ENCODE measurements at regions not wholly inside any gene's neighbourhood (a gene's known extent, or its start where the extent isn't known, plus 50 kb on each side); places are given as distances from the start of the nearest gene placed in this dataset.
"Not testable (repeated sequence)": the region's sequence is repeated elsewhere in the genome, so short reads cannot be mapped to it uniquely, and the experiment has no call there.

DNA sequence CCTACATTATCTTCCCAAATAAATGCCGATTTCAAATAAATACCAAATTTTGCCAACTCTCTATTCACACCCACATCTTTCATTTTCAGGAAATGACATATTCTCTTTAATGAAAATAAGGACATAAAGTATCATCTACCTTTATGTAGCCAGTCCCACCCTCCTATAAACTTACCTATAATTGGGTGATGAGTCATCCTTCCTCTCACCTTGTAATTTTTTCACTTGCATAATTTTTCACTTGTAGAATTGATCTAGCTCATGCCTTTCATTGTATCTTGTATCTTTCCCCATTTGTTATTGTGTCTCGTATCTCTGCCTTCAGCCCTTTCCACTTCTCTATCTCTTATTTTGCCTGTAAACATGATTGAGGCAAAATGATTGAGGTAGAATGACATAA lies 135.3 kb upstream of the NIPA1 start:
- not testable (repeated sequence) for H3K4me3 ChIP-seq (replicated peaks in 1 of 2; ENCODE audit: low read depth in 2 of 2, low read length in 2 of 2); DNase-seq (ENCODE audit: low read depth in 2 of 2)

DNA sequence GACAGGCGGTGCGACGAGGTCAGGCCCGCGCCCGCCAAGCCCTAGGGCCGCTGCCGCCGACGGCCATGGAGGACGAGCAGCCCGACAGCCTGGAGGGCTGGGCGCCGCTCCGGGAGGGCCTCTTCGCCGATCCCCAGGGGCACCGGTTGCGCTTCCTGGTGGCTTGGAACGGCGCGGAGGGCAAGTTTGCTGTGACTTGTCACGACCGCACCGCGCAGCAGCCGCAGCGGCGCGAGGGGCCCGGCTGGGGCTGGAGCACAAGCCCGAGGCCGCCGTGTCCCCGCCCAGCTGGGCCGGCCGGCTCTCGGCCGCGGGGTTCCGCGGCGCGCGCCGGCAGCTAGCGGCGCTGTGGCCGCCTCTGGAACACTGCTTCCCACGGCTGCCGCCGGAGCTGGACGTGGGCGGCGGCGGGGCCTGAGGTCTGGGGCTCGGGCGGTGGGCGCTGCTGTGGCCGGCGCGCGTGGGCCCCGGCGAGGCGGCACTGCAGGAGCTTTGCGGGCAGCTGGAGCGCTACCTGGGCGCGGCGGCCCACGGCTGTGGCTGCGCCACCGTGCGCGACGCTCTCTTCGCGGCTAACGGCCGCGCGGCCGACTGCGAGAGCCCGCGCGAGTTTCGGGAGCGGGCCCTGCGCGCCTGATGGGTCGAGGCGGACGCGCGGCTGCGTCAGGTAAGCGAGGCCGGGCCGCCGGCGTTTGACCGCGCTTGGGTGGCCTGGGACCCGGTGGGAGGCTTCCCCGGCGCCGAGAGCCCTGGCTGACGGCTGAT lies 122.0 kb upstream of the NIPA1 start:
- H3K4me3 ChIP-seq (replicated peaks in 1 of 2; ENCODE audit: low read depth in 2 of 2, low read length in 2 of 2) = peak overlapping the region; percentile 44 to 47
- DNase-seq (ENCODE audit: low read depth in 2 of 2) = peak; percentile 36 to 55

DNA sequence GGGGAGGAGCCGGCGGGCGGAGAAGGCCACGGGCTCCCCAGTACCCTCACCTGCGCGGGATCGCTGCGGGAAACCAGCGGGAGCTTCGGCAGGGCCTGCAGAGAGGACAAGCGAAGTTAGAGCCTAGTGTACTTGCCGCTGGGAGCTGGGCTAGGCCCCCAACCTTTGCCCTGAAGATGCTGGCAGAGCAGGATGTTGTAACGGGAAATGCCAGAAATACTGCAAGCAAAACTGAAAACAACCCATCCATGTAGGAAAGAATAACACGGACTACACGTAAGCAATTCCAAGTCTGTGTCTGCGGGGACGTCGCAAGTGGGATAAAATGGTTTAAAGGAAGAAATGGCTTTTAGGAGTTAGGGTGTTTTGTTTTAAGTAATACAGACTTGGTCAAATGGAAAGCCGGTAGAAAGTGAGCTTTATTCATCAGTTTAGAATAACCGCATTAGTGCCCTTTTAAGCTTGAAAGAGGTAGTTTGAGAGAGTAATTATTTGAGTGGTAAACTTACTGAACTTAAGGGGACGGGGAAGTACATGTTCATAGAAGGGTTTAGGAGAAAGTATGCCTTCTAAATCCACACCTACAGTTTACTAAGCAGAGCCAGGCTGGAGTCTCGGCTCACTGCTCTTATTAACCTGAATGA lies 121.3 kb upstream of the NIPA1 start:
- H3K4me3 ChIP-seq (replicated peaks in 1 of 2; ENCODE audit: low read depth in 2 of 2, low read length in 2 of 2) = peak overlapping the region; percentile 43 to 47
- peak; percentile 87 to 92 for DNase-seq (ENCODE audit: low read depth in 2 of 2)

DNA sequence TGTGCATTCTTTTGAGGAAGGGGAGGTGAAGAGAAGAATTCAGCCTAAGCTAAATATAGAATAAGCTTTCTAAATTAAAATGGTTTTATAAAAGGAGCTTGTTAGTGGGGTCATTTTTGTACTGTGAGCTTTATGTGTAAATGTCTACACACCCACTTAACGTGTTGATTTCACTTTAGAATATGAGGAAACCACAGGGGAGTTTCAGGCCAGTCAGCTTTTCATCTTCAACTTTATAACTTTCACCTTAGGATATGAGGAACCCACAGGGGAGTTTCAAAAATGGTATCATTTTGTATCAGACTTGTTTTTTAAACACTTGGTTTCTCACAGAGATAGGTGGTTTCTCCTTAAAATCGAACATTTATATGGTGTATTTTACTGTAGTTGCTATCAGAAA lies 120.7 kb upstream of the NIPA1 start:
- DNase-seq (ENCODE audit: low read depth in 2 of 2) = not testable (repeated sequence)
- peak overlapping the region; percentile 43 to 47 for H3K4me3 ChIP-seq (replicated peaks in 1 of 2; ENCODE audit: low read depth in 2 of 2, low read length in 2 of 2)

DNA sequence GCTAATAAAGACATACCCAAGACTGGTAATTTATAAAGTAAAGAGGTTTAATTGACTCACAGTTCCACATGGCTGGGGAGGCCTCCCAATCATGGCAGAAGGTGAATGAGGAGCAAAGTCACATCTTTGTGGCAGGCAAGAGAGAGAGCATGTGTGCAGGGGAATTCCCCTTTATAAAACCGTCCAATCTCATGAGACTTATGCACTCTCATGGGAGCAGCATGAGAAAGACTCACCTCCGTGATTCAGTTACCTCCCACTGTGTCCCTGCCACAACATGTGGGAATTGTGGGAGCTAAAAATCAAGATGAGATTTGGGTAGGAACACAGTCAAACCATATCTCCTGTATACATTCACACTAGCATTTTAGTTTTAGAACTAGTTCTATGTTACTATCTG lies 101.7 kb upstream of the NIPA1 start:
- peak in 1 of 2 donors; percentile 81 for DNase-seq (ENCODE audit: low read depth in 2 of 2)
- H3K4me3 ChIP-seq (replicated peaks in 1 of 2; ENCODE audit: low read depth in 2 of 2, low read length in 2 of 2) = not testable (repeated sequence)

DNA sequence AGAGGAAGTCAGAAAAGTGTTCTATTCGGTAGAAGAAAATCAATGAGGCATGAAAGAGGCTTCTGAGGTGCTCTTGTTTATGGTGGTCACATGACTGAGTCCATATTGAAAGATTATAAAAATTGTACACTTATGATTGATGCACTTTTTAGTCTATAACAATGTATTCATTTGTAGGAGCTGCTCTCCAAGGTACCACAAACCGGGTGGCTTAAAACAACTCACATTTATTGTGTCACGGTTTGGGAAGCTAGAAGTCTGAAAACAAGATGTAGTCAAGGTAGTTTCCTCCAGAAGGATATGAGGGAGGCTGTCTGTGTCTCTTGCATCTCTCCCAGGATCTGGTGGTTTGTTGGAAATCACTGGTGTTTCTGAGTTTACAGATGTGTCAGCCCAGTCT lies 86.6 kb upstream of the NIPA1 start:
- not testable (repeated sequence) for DNase-seq (ENCODE audit: low read depth in 2 of 2); H3K4me3 ChIP-seq (replicated peaks in 1 of 2; ENCODE audit: low read depth in 2 of 2, low read length in 2 of 2)

DNA sequence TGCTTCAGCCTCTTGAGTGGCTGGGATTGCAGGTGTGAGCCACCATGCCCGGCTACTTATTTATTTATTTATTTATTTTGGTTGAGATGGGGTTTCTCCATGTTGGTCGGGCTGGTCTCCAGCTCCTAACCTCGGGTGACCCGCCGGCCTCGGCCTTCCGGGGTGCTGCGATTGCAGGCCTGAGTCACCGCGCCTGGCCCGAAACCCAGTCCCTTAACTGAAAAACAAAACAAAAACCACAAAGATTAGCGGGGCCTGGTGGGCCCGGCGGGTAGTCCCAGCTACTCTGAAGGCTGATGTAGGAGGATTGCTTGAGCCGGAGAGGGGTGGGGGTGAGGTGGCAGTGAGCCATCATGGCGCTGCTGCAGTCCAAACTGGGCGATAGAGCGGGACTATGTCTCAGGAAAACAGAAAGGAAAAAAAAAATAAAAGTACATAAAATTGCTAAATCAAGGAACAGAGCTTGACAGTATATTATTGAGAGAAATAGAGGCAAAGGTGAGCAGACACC lies 75.6 kb upstream of the NIPA1 start:
- DNase-seq (ENCODE audit: low read depth in 2 of 2); H3K4me3 ChIP-seq (replicated peaks in 1 of 2; ENCODE audit: low read depth in 2 of 2, low read length in 2 of 2): not testable (repeated sequence)

DNA sequence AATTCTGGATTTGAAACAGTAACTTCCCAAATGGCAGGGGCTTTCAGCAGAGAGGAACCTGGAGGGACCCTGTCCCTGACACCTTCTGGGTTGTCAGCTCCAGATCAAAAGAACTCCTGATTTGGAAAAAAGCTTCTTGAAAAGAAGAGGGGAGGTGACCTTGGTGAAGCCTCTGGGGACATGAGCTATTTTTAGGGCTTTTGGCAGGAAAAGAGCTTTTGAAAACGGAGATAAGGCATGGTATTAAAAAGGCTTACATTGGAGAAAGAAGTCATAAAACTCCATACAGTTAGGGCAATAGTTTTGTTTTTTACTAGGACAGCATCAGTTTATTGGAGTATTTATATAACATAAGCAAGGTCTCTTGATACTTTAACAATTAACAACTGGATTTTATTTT lies 72.5 kb upstream of the NIPA1 start:
- not testable (repeated sequence) for H3K4me3 ChIP-seq (replicated peaks in 1 of 2; ENCODE audit: low read depth in 2 of 2, low read length in 2 of 2); DNase-seq (ENCODE audit: low read depth in 2 of 2)

DNA sequence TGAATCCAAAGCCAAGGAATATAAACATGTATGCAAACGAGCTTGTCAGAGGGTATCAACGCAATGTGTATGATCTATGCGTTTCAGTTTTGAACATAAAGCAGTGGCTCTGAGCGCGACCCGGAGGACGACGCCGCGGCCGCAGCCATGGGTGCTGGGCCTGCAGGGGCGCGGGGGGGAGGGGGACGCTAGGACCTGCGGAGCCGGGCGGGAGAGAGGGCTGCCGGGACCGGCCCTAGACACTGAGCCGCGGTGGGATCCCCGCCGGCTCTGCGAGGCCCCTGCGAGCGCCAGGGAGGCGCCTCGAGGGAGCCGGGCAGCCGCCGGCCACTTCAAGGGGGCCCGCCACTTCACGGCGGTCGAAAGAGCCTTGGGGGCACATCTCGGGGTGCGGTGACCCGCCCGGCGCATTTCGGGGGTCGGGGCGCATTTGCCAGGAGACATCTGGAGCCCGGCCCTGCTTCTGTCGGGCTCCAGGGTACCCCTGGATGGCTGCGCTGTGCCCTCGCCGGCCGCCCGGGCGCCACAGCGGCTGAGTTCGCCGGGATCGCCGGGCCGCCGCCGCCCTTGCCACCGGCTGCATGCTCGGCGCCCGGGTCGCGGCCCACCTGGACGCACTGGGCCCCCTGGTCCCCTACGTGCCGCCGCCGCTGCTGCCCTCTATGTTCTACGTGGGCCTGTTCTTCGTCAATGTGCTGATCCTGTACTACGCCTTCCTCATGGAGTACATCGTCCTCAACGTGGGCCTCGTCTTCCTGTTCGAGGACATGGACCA lies 71.9 kb upstream of the NIPA1 start:
- DNase-seq (ENCODE audit: low read depth in 2 of 2); H3K4me3 ChIP-seq (replicated peaks in 1 of 2; ENCODE audit: low read depth in 2 of 2, low read length in 2 of 2): not testable (repeated sequence)

DNA sequence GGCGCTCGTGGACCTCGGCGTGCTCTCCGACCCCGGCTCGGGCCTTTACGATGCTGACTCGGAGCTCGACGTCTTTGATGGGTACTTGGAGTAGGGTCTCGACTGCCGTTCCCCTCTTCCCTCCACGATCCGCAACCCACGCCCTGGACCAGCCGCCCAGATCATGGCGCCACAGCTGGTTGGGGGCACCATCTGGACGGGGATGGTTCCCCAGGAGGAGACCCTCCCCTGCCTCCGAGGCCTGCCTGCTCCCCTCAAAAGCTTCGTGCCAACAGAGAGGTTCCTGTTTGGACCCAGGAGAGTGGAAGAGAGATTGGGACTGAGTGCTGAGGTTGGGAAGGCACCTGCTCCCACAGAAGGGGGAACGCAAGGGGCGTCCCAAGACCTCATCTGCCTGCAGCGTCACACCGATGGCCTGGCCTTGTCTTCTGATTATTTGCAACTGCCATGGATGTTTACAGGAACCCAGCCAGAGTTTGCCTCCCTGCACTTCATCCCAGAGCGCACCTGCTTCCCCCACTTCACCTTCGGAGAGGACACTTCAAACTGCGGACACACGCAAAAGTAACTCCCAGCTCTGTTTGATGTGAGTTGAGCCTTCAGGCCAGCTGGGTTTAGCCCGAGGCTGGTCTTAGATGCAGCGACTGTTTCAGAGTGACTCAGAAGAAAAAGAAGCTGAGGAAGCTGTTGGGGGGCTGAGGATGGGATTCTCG lies 71.2 kb upstream of the NIPA1 start:
- not testable (repeated sequence) for DNase-seq (ENCODE audit: low read depth in 2 of 2); H3K4me3 ChIP-seq (replicated peaks in 1 of 2; ENCODE audit: low read depth in 2 of 2, low read length in 2 of 2)

DNA sequence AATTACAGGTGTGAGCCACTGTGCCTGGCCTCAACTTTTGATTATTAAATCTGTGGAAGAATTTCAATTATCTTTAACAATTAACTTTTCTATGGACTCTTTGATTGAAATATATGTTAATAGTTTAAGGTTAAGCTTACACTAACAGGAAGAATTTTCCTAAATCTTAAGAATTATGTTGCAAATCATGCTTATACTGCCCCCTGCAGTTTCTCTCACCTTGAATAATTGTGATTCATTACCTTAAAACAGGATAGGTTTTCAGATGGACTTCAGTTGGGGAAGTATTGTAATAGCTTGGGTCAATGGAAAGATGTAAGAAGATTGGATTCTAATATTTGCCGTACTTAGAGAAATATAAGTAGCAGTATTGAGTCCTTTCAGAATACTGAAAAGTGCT lies 66.5 kb upstream of the NIPA1 start:
- TF ChIP-seq, protein P1, sequence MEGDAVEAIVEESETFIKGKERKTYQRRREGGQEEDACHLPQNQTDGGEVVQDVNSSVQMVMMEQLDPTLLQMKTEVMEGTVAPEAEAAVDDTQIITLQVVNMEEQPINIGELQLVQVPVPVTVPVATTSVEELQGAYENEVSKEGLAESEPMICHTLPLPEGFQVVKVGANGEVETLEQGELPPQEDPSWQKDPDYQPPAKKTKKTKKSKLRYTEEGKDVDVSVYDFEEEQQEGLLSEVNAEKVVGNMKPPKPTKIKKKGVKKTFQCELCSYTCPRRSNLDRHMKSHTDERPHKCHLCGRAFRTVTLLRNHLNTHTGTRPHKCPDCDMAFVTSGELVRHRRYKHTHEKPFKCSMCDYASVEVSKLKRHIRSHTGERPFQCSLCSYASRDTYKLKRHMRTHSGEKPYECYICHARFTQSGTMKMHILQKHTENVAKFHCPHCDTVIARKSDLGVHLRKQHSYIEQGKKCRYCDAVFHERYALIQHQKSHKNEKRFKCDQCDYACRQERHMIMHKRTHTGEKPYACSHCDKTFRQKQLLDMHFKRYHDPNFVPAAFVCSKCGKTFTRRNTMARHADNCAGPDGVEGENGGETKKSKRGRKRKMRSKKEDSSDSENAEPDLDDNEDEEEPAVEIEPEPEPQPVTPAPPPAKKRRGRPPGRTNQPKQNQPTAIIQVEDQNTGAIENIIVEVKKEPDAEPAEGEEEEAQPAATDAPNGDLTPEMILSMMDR (IDR thresholded peaks at IDR 0.05; ENCODE audit: low read depth, low read length) = peak; percentile 8
- not testable (repeated sequence) for DNase-seq (ENCODE audit: low read depth in 2 of 2); H3K4me3 ChIP-seq (replicated peaks in 1 of 2; ENCODE audit: low read depth in 2 of 2, low read length in 2 of 2)

DNA sequence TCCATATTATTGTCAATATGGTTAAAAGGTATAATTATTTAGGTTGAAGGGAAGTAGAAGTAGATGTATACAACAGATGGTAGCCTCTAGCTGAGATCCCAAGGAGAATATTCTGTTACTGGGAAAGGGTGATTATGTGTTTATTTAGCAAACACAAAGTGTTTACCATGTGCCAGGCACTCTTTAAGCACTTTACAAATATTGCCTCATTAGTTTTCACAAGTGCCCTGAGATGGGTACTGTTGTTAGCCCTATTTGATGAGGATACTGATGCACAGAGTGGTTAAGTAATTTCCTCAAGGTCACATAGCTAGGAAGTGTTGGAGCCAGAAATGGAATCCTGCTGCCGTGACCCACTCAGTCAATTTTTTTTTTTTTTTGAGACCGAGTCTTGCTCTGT lies 60.3 kb upstream of the NIPA1 start:
- H3K4me3 ChIP-seq (replicated peaks in 1 of 2; ENCODE audit: low read depth in 2 of 2, low read length in 2 of 2); DNase-seq (ENCODE audit: low read depth in 2 of 2): not testable (repeated sequence)

DNA sequence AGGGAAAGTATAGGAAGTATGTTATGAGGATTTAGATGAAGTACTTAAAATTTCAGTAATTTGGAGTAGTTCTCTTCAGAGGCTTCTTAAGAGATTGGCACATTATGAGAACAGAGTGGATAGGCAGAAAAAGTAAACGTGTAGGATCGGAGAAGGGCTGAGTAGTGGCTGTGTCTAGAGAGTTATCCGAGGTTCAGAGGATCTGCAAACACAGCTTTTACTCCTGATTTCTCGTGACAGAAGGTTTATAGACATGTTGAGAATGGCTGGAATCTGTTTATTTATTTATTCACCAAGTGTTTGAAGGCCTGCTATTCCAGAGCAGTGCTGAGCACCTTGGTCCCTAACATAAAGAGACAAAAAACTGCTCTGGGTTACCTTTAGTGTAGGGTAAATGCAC lies 51.4 kb upstream of the NIPA1 start:
- not testable (repeated sequence) for H3K4me3 ChIP-seq (replicated peaks in 1 of 2; ENCODE audit: low read depth in 2 of 2, low read length in 2 of 2)

More for the DNA sequence above, 51.4 kb upstream of the NIPA1 start:
- DNase-seq (ENCODE audit: low read depth in 2 of 2) = not testable (repeated sequence)
